Thymus (tissue), 11 donors: ENCODE measurements at regions not wholly inside any gene's neighbourhood (a gene's known extent, or its start where the extent isn't known, plus 50 kb on each side); places are given as distances from the start of the nearest gene placed in this dataset.

Experiments used
- DNase-seq, 9 donors: peaks; one replicate each; pipeline ENCODE4 v3.0.0-alpha.2; 2013; ENCODE audit warnings: low spot score in 9 of 9, low read depth in 6 of 9, missing footprints in 1 of 9
- H3K27ac ChIP-seq, 2 donors: one replicate each; pipeline ENCODE4 v1.5.1; 2013; ENCODE audit warnings: control low read depth in 1 of 2, low read depth in 1 of 2, low read length in 1 of 2, mild to moderate bottlenecking in 1 of 2, moderate library complexity in 1 of 2
- H3K27me3 ChIP-seq, 2 donors: one replicate each; pipeline ENCODE4 v1.5.1; 2013; ENCODE audit warnings: low read length in 1 of 2; ENCODE audit not compliant: control insufficient read depth in 2 of 2, insufficient read depth in 1 of 2
- H3K36me3 ChIP-seq, 2 donors: one replicate each; pipeline ENCODE4 v1.5.1; 2013; ENCODE audit warnings: low read length in 1 of 2, mild to moderate bottlenecking in 1 of 2, moderate library complexity in 1 of 2; ENCODE audit not compliant: control insufficient read depth in 2 of 2, insufficient read depth in 2 of 2
- H3K4me1 ChIP-seq, 2 donors: one replicate each; pipeline ENCODE4 v1.5.1; 2013; ENCODE audit warnings: low read length in 2 of 2; ENCODE audit not compliant: control insufficient read depth in 2 of 2, insufficient read depth in 2 of 2
- H3K4me3 ChIP-seq, 2 donors: one replicate each; pipeline ENCODE4 v1.5.1; 2013; ENCODE audit warnings: low read length in 2 of 2, control low read depth in 1 of 2, mild to moderate bottlenecking in 1 of 2
- H3K9me3 ChIP-seq, 2 donors: one replicate each; pipeline ENCODE4 v1.5.1; 2013; ENCODE audit warnings: low read length in 1 of 2, mild to moderate bottlenecking in 1 of 2; ENCODE audit not compliant: control insufficient read depth in 2 of 2, insufficient read depth in 1 of 2
- WGBS: extraction: QIAGEN DNeasy Blood & Tissue Kit; methylation state at CpG from one replicate; pipeline ENCODE4 v1.1.7; 2013; 5-methylcytosine and 5-hydroxymethylcytosine counted together
- donor health status: healthy.

GRCh38 chr2:235126768-235127167 lies 175.0 kb downstream of the SH3BP4 start:
- WGBS = 93% methylated on average over 3 of the region's 3 CpGs

GRCh38 chr2:235127931-235128330 lies 176.1 kb downstream of the SH3BP4 start:
- no peak overlapping the region for H3K4me3 ChIP-seq
- no peaks in the 10 kb centered on the region for H3K4me1 ChIP-seq
- no peak for DNase-seq
- H3K9me3 ChIP-seq = no peaks in the 10 kb centered on the region
- no peak overlapping the region for H3K27ac ChIP-seq
- H3K27me3 ChIP-seq = no peaks in the 10 kb centered on the region
- 94% methylated on average over 3 of the region's 3 CpGs for WGBS
- H3K36me3 ChIP-seq = no peaks in the 10 kb centered on the region

More at GRCh38 chr2:235126768-235127167, 175.0 kb downstream of the SH3BP4 start:
- DNase-seq = no peak
- Histone ChIP-seq H3K4me1 (no peaks in the 10 kb centered on the region), H3K36me3 (no peaks in the 10 kb centered on the region), H3K4me3 (no peak overlapping the region), H3K9me3 (no peaks in the 10 kb centered on the region), H3K27ac (no peak overlapping the region), H3K27me3 (no peaks in the 10 kb centered on the region)

GRCh38 chr2:235129850-235130249 lies 178.0 kb downstream of the SH3BP4 start:
- no peak overlapping the region for H3K27ac ChIP-seq
- H3K4me1 ChIP-seq = no peaks in the 10 kb centered on the region
- H3K4me3 ChIP-seq = no peak overlapping the region
- H3K9me3 ChIP-seq = no peaks in the 10 kb centered on the region
- 88% methylated on average over 5 of the region's 5 CpGs for WGBS
- no peaks in the 10 kb centered on the region for H3K36me3 ChIP-seq
- H3K27me3 ChIP-seq = no peaks in the 10 kb centered on the region
- no peak for DNase-seq

- Histone ChIP-seq H3K9me3 (no peaks in the 10 kb centered on the region), H3K27ac (no peak overlapping the region), H3K27me3 (no peaks in the 10 kb centered on the region), H3K4me1 (no peaks in the 10 kb centered on the region), H3K4me3 (no peak overlapping the region), H3K36me3 (no peaks in the 10 kb centered on the region)
- 89% methylated on average over 21 of the region's 21 CpGs for whole genome bisulfite sequencing
- DNase-seq = no peak
Measured at GRCh38 chr2:235131334-235132305, 179.8 kb downstream of the SH3BP4 start.

DNA sequence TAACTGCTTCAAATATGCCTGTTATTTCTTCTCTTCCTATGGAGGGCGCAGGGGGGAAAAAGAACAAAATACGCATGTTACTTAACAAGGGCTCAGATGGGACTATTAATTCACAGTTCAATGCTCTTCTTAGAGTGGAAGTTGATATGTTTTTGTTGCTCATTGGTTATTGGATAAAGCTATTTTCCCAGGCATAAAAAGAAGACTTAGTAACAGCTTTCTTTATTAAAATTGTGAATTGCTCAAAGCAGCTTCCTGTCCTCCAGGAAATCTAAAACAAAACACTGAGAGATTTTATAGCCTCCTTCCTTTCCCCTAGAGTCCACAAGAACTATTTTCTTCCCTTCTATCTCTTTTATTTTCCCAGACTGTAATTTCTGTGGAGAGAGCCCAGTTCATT lies 180.8 kb downstream of the SH3BP4 start:
- no peak overlapping the region for H3K27ac ChIP-seq
- H3K36me3 ChIP-seq = no peaks in the 10 kb centered on the region
- no peaks in the 10 kb centered on the region for H3K27me3 ChIP-seq
- no peak overlapping the region for H3K4me3 ChIP-seq
- no peak for DNase-seq
- WGBS = 97% methylated on average over 2 of the region's 2 CpGs
- H3K9me3 ChIP-seq = no peaks in the 10 kb centered on the region
- no peaks in the 10 kb centered on the region for H3K4me1 ChIP-seq

DNA sequence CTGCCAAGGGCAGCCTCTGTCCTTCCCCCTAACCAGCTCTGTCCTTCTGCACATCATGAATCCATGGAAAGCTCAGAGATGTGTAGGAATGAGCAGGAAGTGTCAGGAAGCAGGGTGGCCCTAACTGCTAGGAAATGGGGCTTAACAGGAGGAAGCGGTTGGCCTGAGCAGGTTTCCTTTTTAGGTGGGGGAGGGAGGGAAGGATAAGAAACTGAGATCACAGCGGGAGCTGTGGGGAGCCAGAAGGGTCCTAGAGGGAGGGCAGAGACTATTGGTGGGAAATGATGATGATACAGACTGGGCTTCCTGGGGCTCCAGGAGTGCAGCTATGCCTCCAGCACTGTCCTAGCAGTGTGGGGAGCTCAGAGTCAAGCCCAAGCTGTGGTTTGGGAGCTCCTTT lies 182.0 kb downstream of the SH3BP4 start:
- Histone ChIP-seq H3K36me3 (no peaks in the 10 kb centered on the region), H3K9me3 (no peaks in the 10 kb centered on the region), H3K27me3 (no peaks in the 10 kb centered on the region), H3K4me3 (no peak overlapping the region), H3K27ac (no peak overlapping the region), H3K4me1 (no peaks in the 10 kb centered on the region)
- DNase-seq = no peak
- 23% methylated on average over 2 of the region's 2 CpGs for WGBS

GRCh38 chr2:235134420-235134819 lies 182.6 kb downstream of the SH3BP4 start:
- no peaks in the 10 kb centered on the region for H3K36me3 ChIP-seq
- no peak overlapping the region for H3K4me3 ChIP-seq
- H3K27me3 ChIP-seq = no peaks in the 10 kb centered on the region
- H3K4me1 ChIP-seq = no peaks in the 10 kb centered on the region
- 90% methylated on average over 3 of the region's 3 CpGs for WGBS
- no peaks in the 10 kb centered on the region for H3K9me3 ChIP-seq
- DNase-seq = no peak
- H3K27ac ChIP-seq = no peak overlapping the region

DNA sequence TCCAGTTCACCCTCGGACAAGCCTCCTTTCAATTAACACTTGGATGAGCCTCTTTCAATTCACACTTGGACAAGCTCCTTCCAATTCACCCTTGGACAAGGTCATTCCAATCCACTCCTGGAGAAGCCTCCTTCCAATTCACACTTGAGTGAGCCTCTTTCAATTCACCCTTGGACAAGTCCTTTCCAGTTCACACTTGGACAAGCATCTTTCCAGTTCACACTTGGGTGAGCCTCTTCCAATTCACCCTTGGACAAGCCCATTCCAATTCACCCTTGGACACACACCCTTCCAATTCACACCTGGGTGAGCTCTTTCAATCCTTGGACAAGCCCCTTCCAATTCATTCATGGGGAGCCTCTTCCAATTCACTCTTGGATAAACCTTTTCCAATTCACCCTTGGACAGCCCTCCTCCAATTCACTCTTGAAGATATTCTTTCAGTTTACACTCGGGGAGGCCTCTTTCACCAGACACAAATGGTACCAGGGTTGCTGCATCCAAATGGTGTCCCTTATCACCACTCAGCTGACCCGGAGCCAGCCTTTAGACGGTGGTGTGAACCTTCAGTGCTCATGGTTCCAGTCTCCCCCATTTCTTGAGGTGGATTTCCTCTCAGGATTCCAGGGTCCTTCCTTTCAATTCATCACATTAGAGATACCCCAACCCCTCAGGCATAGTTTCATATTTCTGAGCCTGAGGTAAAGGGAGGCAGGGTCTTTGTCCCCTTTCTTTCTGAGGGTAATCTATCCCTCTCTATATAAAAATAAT lies 183.6 kb downstream of the SH3BP4 start:
- Histone ChIP-seq H3K36me3 (no peaks in the 10 kb centered on the region), H3K4me3 (no peak overlapping the region), H3K9me3 (no peaks in the 10 kb centered on the region), H3K27ac (no peak overlapping the region), H3K27me3 (no peaks in the 10 kb centered on the region), H3K4me1 (no peaks in the 10 kb centered on the region)
- DNase-seq = no peak
- 95% methylated on average over 4 of the region's 4 CpGs for WGBS

GRCh38 chr2:235135990-235136561 lies 184.3 kb downstream of the SH3BP4 start:
- no peaks in the 10 kb centered on the region for H3K4me1 ChIP-seq
- H3K27ac ChIP-seq = no peak overlapping the region
- H3K27me3 ChIP-seq = no peaks in the 10 kb centered on the region
- 42% methylated on average over 19 of the region's 19 CpGs for WGBS
- no peaks in the 10 kb centered on the region for H3K36me3 ChIP-seq
- H3K4me3 ChIP-seq = no peak overlapping the region
- peak in 4 of 9 donors; percentile 2 to 32 (median 26) for DNase-seq
- H3K9me3 ChIP-seq = no peaks in the 10 kb centered on the region
